ENCODE measurements at regions not wholly inside any gene's neighbourhood (a gene's known extent, or its start where the extent isn't known, plus 50 kb on each side); places are given as distances from the start of the nearest gene placed in this dataset.
A peak's percentile ranks its signal among the peaks of the same experiment; 100 is the strongest.

DNA sequence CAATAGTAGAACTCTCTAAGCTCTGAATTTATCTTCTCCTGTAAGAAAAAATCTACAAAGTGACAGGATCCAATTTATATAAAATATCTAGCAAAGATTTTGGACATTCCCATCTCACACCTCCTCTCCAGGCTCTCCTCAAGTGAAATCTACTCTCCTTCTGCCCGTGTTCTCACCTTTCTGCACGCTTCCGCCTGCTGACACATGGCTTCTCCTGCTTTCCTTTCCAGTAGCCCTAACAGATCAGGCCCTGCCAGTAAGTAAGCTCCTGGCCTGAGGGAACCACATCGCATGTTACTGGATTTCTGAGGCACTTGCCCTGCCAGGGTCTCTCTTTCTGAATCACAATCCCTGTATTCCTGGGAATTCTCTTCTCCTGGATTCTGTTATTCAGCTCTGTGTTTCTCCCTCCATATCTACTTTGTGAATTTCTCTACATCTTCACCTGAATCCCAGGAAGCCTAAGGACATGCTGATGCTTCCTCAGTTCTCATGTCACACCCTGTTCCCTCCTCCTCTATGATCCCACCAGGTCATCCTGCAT, 53.3 kb upstream of the TOP3B start:
- ATAC-seq (no peak), DNase-seq (no peak)
- Mint-ChIP-seq H3K9me3 (no peaks in the 10 kb centered on the region), H3K27me3 (peaks cover 0 to 48% (median 11%) of the 10 kb centered on the region in 5 donors), H3K27ac (peak overlapping the region in 1 of 10 donors; percentile 7), H3K4me3 (no peak overlapping the region), H3K36me3 (no peaks in the 10 kb centered on the region), H3K4me1 (peaks cover 0 to 47% (median 0%) of the 10 kb centered on the region in 4 donors)
- POLR2A ChIA-PET: no interaction called here

DNA sequence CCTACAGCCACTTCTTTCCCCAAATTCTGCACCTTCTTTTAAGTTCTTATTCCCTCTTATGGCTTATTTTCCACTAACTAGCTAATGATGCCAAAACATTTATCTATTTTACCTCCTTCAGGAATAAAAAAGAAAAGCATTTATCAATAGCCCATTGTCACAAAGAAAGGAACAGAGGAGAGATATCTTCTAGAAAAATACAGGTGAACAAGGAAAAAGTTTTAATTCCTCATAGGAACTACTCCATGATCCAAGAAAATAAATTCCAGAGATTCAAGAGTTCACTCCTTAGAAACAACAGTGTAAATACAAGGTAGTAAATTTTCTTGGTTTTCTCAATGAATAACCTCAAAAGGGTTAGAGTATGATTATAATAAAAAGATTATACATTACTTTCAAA, 52.6 kb upstream of the TOP3B start:
- H3K27me3 Mint-ChIP-seq: peaks cover 0 to 46% (median 11%) of the 10 kb centered on the region in 5 donors
- DNase-seq: no peak
- H3K9me3 Mint-ChIP-seq: no peaks in the 10 kb centered on the region
- POLR2A ChIA-PET: no interaction called here
- peaks cover 0 to 52% (median 0%) of the 10 kb centered on the region in 4 donors for H3K4me1 Mint-ChIP-seq
- no peak for ATAC-seq
- no peak overlapping the region for H3K4me3 Mint-ChIP-seq
- H3K27ac Mint-ChIP-seq: no peak overlapping the region
- no peaks in the 10 kb centered on the region for H3K36me3 Mint-ChIP-seq

DNA sequence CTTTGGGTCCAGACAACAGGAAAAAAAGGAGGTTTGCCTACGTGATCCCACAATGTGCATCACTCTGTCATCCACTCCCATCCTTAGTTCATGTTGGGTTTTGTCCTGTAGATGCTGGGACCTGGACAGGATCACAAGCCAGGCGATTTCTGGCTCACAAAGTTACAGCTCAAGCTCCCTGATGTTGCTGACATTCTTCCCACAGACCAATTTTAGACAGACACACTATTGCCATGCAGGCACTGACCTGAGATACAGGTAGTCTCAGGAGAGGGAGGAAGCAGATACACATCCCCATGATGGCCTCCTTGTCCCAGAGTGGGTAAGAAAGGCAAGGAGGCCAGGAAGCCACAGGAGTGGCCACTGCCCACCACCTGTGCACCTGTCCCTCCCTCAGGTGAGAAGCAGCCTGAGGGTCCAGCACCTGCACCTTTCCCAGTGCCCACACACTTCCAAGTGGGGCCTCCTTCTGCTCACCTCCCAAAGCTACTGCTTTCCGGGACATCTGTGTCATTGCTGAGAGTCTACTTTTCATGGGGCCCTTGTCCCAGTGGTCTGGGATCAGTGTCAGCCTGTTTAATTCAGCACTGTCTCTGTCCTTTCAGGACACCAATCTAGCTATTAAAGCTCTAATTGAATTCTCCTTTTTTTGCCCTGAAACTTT, 52.0 kb upstream of the TOP3B start:
- Mint-ChIP-seq H3K9me3 (no peaks in the 10 kb centered on the region), H3K36me3 (no peaks in the 10 kb centered on the region), H3K4me1 (peaks cover 0 to 52% (median 0%) of the 10 kb centered on the region in 4 donors), H3K4me3 (no peak overlapping the region), H3K27ac (no peak overlapping the region), H3K27me3 (peaks cover 0 to 40% (median 9%) of the 10 kb centered on the region in 5 donors)
- DNase-seq: no peak
- ATAC-seq: no peak
- POLR2A ChIA-PET: no interaction called here

DNA sequence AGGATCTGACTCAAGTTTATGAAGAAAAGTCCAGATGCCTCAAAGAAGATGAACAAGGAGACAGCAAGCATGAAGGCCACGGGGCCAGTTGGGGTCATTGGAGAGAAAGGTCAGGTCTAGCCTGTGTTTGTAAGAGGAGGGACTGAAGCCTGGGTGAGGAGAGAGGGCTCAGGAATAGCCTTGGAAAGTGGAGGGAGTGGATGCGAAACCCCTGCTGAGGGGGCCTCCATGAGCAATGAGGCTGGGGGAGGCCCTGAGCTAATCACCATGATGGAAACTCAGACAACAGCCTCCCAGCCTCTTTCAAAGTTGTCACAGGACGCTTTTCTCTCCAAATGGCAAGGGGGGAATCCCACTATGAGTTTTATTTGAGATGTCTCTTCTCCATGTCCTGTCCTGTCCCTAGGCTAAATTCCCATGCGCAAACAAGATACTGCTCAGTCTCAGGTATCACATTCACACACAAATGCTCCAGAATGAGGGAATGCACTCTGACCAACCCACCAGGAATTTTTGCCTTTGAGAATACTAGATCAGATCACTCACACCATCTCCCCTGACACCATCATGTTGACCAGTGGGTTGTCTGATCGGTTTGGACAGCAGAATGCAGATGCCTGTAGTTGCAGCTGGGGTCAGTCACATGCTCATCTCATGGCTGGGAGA, 51.3 kb upstream of the TOP3B start:
- Mint-ChIP-seq H3K9me3 (no peaks in the 10 kb centered on the region), H3K36me3 (no peaks in the 10 kb centered on the region), H3K4me3 (no peak overlapping the region), H3K27me3 (peaks cover 0 to 35% (median 5%) of the 10 kb centered on the region in 5 donors), H3K27ac (no peak overlapping the region), H3K4me1 (peaks cover 0 to 52% (median 0%) of the 10 kb centered on the region in 4 donors)
- POLR2A ChIA-PET: no interaction called here
- ATAC-seq (no peak), DNase-seq (no peak)

GRCh38 chr22:22032906-22033802, 50.6 kb upstream of the TOP3B start:
- no peaks in the 10 kb centered on the region for H3K36me3 Mint-ChIP-seq
- ATAC-seq (no peak), DNase-seq (no peak)
- H3K27me3 Mint-ChIP-seq: peaks cover 0 to 35% (median 5%) of the 10 kb centered on the region in 5 donors
- no peak overlapping the region for H3K27ac Mint-ChIP-seq
- POLR2A ChIA-PET: no interaction called here
- H3K4me1 Mint-ChIP-seq: peaks cover 0 to 47% (median 0%) of the 10 kb centered on the region in 4 donors
- no peaks in the 10 kb centered on the region for H3K9me3 Mint-ChIP-seq
- no peak overlapping the region for H3K4me3 Mint-ChIP-seq

GRCh38 chr22:22032099-22032905, 49.7 kb upstream of the TOP3B start:
- ATAC-seq (no peak), DNase-seq (no peak)
- POLR2A ChIA-PET: no interaction called here
- H3K36me3 Mint-ChIP-seq: no peaks in the 10 kb centered on the region
- peaks cover 0 to 35% (median 5%) of the 10 kb centered on the region in 5 donors for H3K27me3 Mint-ChIP-seq
- H3K9me3 Mint-ChIP-seq: no peaks in the 10 kb centered on the region
- H3K4me1 Mint-ChIP-seq: peaks cover 0 to 40% (median 0%) of the 10 kb centered on the region in 4 donors
- no peak overlapping the region for H3K4me3 Mint-ChIP-seq
- no peak overlapping the region for H3K27ac Mint-ChIP-seq

All from naive thymus-derived CD8-positive, alpha-beta T cell (primary cell).